DND-41 (cell line): ENCODE measurements at regions not wholly inside any gene's neighbourhood (a gene's known extent, or its start where the extent isn't known, plus 50 kb on each side); places are given as distances from the start of the nearest gene placed in this dataset.

Experiments
- ATAC-seq: fragments of 200-7000 bp; cut with Tn5 transposase; 3 replicates; pipeline ENCODE4 v1.9.1; 2021; ENCODE audit warnings: low read depth; ENCODE audit not compliant: insufficient read depth
- DNase-seq: peaks from one replicate; pipeline ENCODE4 v3.0.0-alpha.2; 2020
- H2AFZ ChIP-seq: 2 replicates; pipeline ENCODE4 v1.6.0; 2012; ENCODE audit warnings: low read depth, low read length
- H3K27ac ChIP-seq: 2 replicates; pipeline ENCODE4 v1.5.1; 2012; ENCODE audit warnings: low read length, inconsistent platforms
- H3K27me3 ChIP-seq: fragments of 200-600 bp; sonication (generic); 2 replicates; pipeline ENCODE4 v1.6.0; 2012; ENCODE audit warnings: low read length, mild to moderate bottlenecking, inconsistent platforms; ENCODE audit not compliant: insufficient read depth, poor library complexity
- H3K36me3 ChIP-seq: 2 replicates; pipeline ENCODE4 v1.5.1; 2012; ENCODE audit warnings: low read length, inconsistent platforms; ENCODE audit not compliant: insufficient read depth
- H3K4me1 ChIP-seq: 2 replicates; pipeline ENCODE4 v1.5.1; 2012; ENCODE audit warnings: mild to moderate bottlenecking, low read length; ENCODE audit not compliant: insufficient read depth
- H3K4me2 ChIP-seq: 2 replicates; pipeline ENCODE4 v1.6.0; 2012; ENCODE audit warnings: mild to moderate bottlenecking, moderate library complexity, low read length, inconsistent platforms; ENCODE audit not compliant: insufficient read depth
- H3K4me3 ChIP-seq, 2 experiments: fragments of 200-600 bp in 1 of 2; shearing (Covaris generic) in 1 of 2; 2 replicates each; pipeline ENCODE4 v1.5.1; 2012 to 2016; ENCODE audit warnings: inconsistent platforms in 2 of 2, low read length in 2 of 2, mild to moderate bottlenecking in 2 of 2, low read depth in 1 of 2, moderate library complexity in 1 of 2
- H3K79me2 ChIP-seq: 2 replicates; pipeline ENCODE4 v1.6.0; 2012; ENCODE audit warnings: low read length, inconsistent platforms; ENCODE audit not compliant: insufficient read depth
- H3K9ac ChIP-seq: 2 replicates; pipeline ENCODE4 v1.6.0; 2012; ENCODE audit warnings: low read depth, mild to moderate bottlenecking, inconsistent platforms, low read length, moderate library complexity
- H3K9me3 ChIP-seq: 2 replicates; pipeline ENCODE4 v1.5.1; 2012; ENCODE audit warnings: low read length, moderate library complexity, mild to moderate bottlenecking, inconsistent platforms; ENCODE audit not compliant: insufficient read depth, severe bottlenecking
- H4K20me1 ChIP-seq: 2 replicates; pipeline ENCODE4 v1.6.0; 2012; ENCODE audit warnings: low read length; ENCODE audit not compliant: insufficient read depth
- EZH2 ChIP-seq: IDR thresholded peaks from 3 replicates; pipeline ENCODE4 v1.6.1; 2012; ENCODE audit warnings: borderline replicate concordance, low read depth, mild to moderate bottlenecking, moderate library complexity, low read length, inconsistent platforms; ENCODE audit not compliant: severe bottlenecking
- TF ChIP-seq, protein P1 (sequence below): IDR thresholded peaks from 2 replicates; pipeline ENCODE4 v1.5.1; 2012; ENCODE audit warnings: borderline replicate concordance, low read length, moderate library complexity, mild to moderate bottlenecking; ENCODE audit not compliant: poor library complexity, severe bottlenecking; ENCODE audit errors: extremely low read depth

DNA sequence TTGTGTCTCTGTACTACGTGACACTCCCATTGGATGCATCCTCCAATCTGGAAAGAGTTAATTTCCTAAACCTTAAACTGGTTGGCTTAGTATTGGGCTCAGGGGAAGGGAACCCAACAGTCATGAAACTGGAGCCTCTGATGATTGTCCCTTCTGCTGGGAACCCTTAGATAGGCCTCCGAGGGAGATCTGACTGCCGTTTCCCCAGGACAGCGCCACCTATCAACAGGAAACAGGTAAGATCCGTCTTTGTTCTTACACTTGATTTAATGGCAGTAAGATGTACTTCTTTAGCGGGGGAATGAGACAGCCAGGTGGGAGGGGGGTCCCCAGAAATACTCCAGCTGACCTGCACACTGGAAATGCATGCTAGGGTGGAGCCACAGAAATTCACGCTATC lies 1749.6 kb downstream of the SI start:
- ATAC-seq (no peak), DNase-seq (no peak)
- H4K20me1 ChIP-seq: no peaks in the 10 kb centered on the region
- no peak overlapping the region for H3K27ac ChIP-seq
- H3K9ac ChIP-seq: no peak overlapping the region
- TF ChIP-seq EZH2: no peak
- TF ChIP-seq, protein P1, sequence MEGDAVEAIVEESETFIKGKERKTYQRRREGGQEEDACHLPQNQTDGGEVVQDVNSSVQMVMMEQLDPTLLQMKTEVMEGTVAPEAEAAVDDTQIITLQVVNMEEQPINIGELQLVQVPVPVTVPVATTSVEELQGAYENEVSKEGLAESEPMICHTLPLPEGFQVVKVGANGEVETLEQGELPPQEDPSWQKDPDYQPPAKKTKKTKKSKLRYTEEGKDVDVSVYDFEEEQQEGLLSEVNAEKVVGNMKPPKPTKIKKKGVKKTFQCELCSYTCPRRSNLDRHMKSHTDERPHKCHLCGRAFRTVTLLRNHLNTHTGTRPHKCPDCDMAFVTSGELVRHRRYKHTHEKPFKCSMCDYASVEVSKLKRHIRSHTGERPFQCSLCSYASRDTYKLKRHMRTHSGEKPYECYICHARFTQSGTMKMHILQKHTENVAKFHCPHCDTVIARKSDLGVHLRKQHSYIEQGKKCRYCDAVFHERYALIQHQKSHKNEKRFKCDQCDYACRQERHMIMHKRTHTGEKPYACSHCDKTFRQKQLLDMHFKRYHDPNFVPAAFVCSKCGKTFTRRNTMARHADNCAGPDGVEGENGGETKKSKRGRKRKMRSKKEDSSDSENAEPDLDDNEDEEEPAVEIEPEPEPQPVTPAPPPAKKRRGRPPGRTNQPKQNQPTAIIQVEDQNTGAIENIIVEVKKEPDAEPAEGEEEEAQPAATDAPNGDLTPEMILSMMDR: peak; percentile 11
- peaks cover 22% of the 10 kb centered on the region for H3K9me3 ChIP-seq
- no peaks in the 10 kb centered on the region for H3K27me3 ChIP-seq
- H3K4me3 ChIP-seq: no peak overlapping the region
- no peaks in the 10 kb centered on the region for H3K79me2 ChIP-seq
- H3K4me2 ChIP-seq: no peak overlapping the region
- no peaks in the 10 kb centered on the region for H3K4me1 ChIP-seq
- H2AFZ ChIP-seq: no peak overlapping the region
- H3K36me3 ChIP-seq: no peaks in the 10 kb centered on the region

- H3K27ac ChIP-seq: no peak overlapping the region
- no peak for DNase-seq
Measured at GRCh38 chr3:163327086-163327485, 1751.2 kb downstream of the SI start.

DNA sequence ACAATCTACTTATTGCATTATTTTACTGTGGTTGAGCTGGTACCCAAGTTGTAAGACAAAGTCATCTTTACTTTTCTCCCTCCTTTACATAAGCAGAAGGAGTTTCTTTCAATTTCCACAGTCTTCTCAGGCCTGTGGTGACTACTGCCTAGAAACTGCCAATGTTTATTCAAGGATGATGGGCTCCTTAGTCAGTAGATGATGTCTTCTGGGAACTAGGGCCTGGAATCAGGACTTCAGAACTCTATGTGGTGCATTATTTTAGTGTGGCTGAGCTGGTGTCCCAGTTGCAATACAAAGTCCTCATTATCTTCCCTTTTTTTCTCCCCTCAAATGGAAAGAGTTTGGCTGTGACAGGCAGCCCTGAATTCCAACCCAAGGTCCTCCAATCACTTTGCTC lies 1762.5 kb downstream of the SI start:
- H3K36me3 ChIP-seq: no peaks in the 10 kb centered on the region
- no peak overlapping the region for H3K4me2 ChIP-seq
- H3K9me3 ChIP-seq: no peaks in the 10 kb centered on the region
- H3K27me3 ChIP-seq: no peaks in the 10 kb centered on the region
- H3K4me1 ChIP-seq: no peaks in the 10 kb centered on the region
- H3K79me2 ChIP-seq: no peaks in the 10 kb centered on the region
- H2AFZ ChIP-seq: 0 out of 2 replicates have a peak overlapping the region, but pooled peaks have one; percentile 10
- no peak overlapping the region for H3K4me3 ChIP-seq
- DNase-seq: no peak
- no peak overlapping the region for H3K27ac ChIP-seq
- H3K9ac ChIP-seq: no peak overlapping the region
- no peak for ATAC-seq
- H4K20me1 ChIP-seq: no peaks in the 10 kb centered on the region
- no peak for TF ChIP-seq EZH2
- TF ChIP-seq, protein P1: no peak

More at GRCh38 chr3:163327086-163327485, 1751.2 kb downstream of the SI start:
- H3K9me3 ChIP-seq: peaks cover 27% of the 10 kb centered on the region
- no peak for TF ChIP-seq EZH2
- TF ChIP-seq, protein P1: no peak
- H3K79me2 ChIP-seq: no peaks in the 10 kb centered on the region
- no peaks in the 10 kb centered on the region for H3K27me3 ChIP-seq
- H3K4me3 ChIP-seq: no peak overlapping the region
- no peak overlapping the region for H3K4me2 ChIP-seq
- no peak overlapping the region for H2AFZ ChIP-seq
- H4K20me1 ChIP-seq: no peaks in the 10 kb centered on the region
- H3K9ac ChIP-seq: no peak overlapping the region
- no peaks in the 10 kb centered on the region for H3K36me3 ChIP-seq
- H3K4me1 ChIP-seq: no peaks in the 10 kb centered on the region
- ATAC-seq: no peak

GRCh38 chr3:163306405-163306804 lies 1771.9 kb downstream of the SI start:
- Histone ChIP-seq H3K9ac (no peak overlapping the region), H3K4me1 (no peaks in the 10 kb centered on the region), H2AFZ (no peak overlapping the region), H3K79me2 (no peaks in the 10 kb centered on the region), H3K27ac (no peak overlapping the region), H3K4me3 (no peak overlapping the region), H4K20me1 (no peaks in the 10 kb centered on the region), H3K27me3 (no peaks in the 10 kb centered on the region), H3K9me3 (peaks cover 18% of the 10 kb centered on the region), H3K36me3 (no peaks in the 10 kb centered on the region), H3K4me2 (no peak overlapping the region)
- DNase-seq (no peak), ATAC-seq (no peak)
- TF ChIP-seq, protein P1: no peak
- TF ChIP-seq EZH2: no peak
